Left lung (tissue), 4 donors: ENCODE measurements at regions not wholly inside any gene's neighbourhood (a gene's known extent, or its start where the extent isn't known, plus 50 kb on each side); places are given as distances from the start of the nearest gene placed in this dataset.

Experiments used
- ATAC-seq: fragments of 200-7000 bp; cut with Tn5 transposase; one replicate; pipeline ENCODE4 v1.9.1; 2020; ENCODE audit warnings: moderate library complexity
- DNase-seq, 4 donors: peaks; one replicate each; pipeline ENCODE4 v3.0.0-alpha.2; 2013 to 2020
- H3K27ac ChIP-seq, 2 donors: fragments of 200-600 bp; sonication (generic) in 1 of 2; one replicate each; pipeline versions ENCODE4 v1.5.0 to v1.8.0; 2020 to 2021
- H3K27me3 ChIP-seq, 2 donors: fragments of 200-600 bp; sonication (generic) in 1 of 2; one replicate each; pipeline versions ENCODE4 v1.5.0 to v1.8.0; 2020 to 2021
- H3K36me3 ChIP-seq, 2 donors: fragments of 200-600 bp; sonication (generic) in 1 of 2; one replicate each; pipeline versions ENCODE4 v1.5.0 to v1.8.0; 2020 to 2021
- H3K4me1 ChIP-seq, 2 donors: fragments of 200-600 bp; one replicate each; pipeline ENCODE4 v1.8.0; 2021
- H3K4me3 ChIP-seq, 2 donors: fragments of 200-600 bp; sonication (generic) in 1 of 2; one replicate each; pipeline versions ENCODE4 v1.5.0 to v1.8.0; 2020 to 2021; ENCODE audit warnings: mild to moderate bottlenecking in 1 of 2
- H3K9me3 ChIP-seq, 2 donors: fragments of 200-600 bp; sonication (generic) in 1 of 2; one replicate each; pipeline versions ENCODE4 v1.5.0 to v1.8.0; 2020 to 2021
- intact Hi-C, 2 donors: fragments of 100-400 bp; cut with DNase I; formaldehyde crosslinking; loops; one replicate each; pipeline versions ENCODE4 v1.11.2 to v1.14.2; 2022
- TF ChIP-seq, protein P1 (sequence below), 2 donors: fragments of 200-600 bp; sonication (generic) in 1 of 2; IDR thresholded peaks; one replicate each; pipeline versions ENCODE4 v1.5.0 to v1.8.0; 2021; ENCODE audit warnings: antibody characterized with exemption in 2 of 2
- donor health status: DM: no; HTN: yes; CAD: no.
- donor health status: DM: no; HTN: no; CAD: no.

DNA sequence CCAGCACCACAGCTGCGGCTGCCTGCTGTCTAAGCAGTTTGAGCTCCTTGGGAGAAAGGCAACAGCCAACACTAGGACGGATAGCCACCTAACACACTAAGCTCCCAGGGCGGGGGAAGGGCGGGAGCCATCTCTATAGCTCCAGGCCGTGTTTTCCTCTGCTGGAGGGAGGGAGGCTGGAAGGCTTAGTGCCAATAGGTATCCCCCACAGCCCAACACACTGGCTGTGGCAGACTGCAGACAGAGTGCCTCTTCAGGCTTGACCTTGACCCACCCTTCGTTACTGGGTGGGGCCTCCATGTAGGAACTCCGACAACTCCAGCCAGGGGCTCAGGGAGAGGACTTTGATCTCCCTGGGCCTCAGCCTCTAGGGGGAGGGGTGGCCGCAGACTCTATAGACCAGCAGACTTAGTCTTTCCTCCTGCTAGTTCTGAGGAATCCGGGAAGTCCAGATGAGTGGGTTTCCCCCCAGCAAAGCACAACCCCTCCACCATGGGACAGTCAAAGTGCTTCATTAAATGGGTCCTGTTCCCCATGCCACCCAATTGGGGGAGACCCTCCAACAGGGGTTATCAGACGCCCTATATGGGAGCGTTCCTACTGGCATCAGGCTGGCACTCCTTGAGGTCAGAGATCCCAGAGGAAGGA is 314.4 kb upstream of the MKI67 start:
- no peak overlapping the region for H3K27ac ChIP-seq

DNA sequence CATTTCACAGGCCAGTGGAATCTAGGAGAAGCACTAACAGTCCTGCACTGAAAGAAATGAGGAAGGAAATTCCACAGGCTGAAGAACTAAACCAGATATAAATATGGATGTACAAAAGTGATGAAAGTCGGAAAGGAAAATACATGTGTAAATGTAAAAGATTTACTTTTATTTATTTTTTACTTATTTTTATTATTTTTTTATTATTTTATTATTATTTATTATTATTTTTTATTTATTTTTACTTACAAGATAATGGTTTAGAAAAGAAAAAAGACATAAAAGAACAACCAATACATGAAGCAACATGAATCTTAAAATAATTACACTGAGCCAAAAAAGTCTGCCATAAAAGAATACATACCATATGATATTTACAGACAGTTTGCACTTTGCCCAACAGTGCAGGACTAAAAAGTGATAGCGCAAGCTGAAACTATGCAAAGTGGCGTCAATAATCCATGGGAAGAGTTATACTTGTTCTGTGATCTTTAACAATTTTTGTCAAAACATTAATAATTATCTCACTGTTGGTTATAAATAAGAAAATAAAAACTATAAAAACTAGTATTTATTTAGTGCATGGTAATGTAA is 317.8 kb upstream of the MKI67 start:
- intact Hi-C loops = no loop called here
- Histone ChIP-seq H3K4me1 (no peaks in the 10 kb centered on the region), H3K27me3 (peaks cover 0 to 20% of the 10 kb centered on the region in 2 donors), H3K36me3 (no peaks in the 10 kb centered on the region), H3K27ac (no peak overlapping the region), H3K9me3 (no peaks in the 10 kb centered on the region), H3K4me3 (no peak overlapping the region)
- no peak for ATAC-seq
- TF ChIP-seq, protein P1, sequence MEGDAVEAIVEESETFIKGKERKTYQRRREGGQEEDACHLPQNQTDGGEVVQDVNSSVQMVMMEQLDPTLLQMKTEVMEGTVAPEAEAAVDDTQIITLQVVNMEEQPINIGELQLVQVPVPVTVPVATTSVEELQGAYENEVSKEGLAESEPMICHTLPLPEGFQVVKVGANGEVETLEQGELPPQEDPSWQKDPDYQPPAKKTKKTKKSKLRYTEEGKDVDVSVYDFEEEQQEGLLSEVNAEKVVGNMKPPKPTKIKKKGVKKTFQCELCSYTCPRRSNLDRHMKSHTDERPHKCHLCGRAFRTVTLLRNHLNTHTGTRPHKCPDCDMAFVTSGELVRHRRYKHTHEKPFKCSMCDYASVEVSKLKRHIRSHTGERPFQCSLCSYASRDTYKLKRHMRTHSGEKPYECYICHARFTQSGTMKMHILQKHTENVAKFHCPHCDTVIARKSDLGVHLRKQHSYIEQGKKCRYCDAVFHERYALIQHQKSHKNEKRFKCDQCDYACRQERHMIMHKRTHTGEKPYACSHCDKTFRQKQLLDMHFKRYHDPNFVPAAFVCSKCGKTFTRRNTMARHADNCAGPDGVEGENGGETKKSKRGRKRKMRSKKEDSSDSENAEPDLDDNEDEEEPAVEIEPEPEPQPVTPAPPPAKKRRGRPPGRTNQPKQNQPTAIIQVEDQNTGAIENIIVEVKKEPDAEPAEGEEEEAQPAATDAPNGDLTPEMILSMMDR (IDR thresholded peaks at IDR 0.05) = no peak
- no peak for DNase-seq

More for the DNA sequence above, 314.4 kb upstream of the MKI67 start:
- Histone ChIP-seq H3K4me3 (no peak overlapping the region), H3K9me3 (no peaks in the 10 kb centered on the region), H3K27me3 (peaks cover 0 to 32% of the 10 kb centered on the region in 2 donors), H3K36me3 (no peaks in the 10 kb centered on the region), H3K4me1 (no peaks in the 10 kb centered on the region)
- intact Hi-C loops = no loop called here
- ATAC-seq = no peak
- TF ChIP-seq, protein P1 (IDR thresholded peaks at IDR 0.05) = no peak
- no peak for DNase-seq

DNA sequence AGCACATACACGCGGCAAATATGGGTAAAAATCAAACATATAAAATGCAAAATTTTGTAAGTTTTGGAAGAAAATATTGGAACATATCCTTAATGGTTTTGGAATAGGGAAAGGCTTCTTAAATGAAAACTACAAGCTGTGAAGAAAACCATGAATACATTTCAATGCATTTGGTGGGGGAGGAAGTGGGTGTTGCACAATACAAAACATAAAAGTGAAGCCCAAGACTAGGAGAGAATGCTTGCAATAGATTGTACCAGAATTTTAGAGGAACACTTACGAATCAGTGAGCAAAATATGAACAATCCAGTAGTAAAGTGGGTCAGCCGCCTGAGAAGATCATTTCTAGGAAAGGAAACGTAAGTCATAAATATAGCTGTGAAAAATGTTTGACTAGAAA is 322.6 kb upstream of the MKI67 start:
- intact Hi-C loops = no loop called here
- Histone ChIP-seq H3K4me1 (no peaks in the 10 kb centered on the region), H3K27me3 (no peaks in the 10 kb centered on the region), H3K36me3 (no peaks in the 10 kb centered on the region), H3K9me3 (no peaks in the 10 kb centered on the region), H3K27ac (no peak overlapping the region), H3K4me3 (no peak overlapping the region)
- DNase-seq (no peak), ATAC-seq (no peak)
- TF ChIP-seq, protein P1 (IDR thresholded peaks at IDR 0.05) = no peak

DNA sequence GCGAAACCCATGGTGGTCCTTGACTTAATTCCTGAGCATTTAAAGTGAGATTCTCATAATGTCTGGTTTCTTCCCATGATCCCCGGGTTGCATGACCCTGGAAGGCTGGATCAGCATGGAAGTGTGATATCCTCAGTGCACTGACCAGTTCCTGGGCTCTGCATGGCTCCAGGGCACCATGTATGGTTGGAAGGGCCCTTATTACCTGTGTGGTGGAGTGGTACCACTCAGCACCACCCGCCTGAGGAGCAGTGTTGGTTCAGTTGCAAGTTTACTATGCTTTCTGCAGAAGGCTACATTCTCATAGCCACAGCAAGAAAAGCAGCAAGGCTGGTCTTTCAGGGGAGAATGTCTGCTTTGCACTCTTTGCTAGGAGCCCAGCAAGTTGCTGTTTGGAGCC is 325.7 kb upstream of the MKI67 start:
- no peaks in the 10 kb centered on the region for H3K4me1 ChIP-seq
- ATAC-seq (no peak), DNase-seq (no peak)
- no peaks in the 10 kb centered on the region for H3K36me3 ChIP-seq
- H3K9me3 ChIP-seq = no peaks in the 10 kb centered on the region
- intact Hi-C loops = no loop called here
- TF ChIP-seq, protein P1 (IDR thresholded peaks at IDR 0.05) = no peak
- H3K27me3 ChIP-seq = no peaks in the 10 kb centered on the region
- no peak overlapping the region for H3K27ac ChIP-seq
- H3K4me3 ChIP-seq = no peak overlapping the region

DNA sequence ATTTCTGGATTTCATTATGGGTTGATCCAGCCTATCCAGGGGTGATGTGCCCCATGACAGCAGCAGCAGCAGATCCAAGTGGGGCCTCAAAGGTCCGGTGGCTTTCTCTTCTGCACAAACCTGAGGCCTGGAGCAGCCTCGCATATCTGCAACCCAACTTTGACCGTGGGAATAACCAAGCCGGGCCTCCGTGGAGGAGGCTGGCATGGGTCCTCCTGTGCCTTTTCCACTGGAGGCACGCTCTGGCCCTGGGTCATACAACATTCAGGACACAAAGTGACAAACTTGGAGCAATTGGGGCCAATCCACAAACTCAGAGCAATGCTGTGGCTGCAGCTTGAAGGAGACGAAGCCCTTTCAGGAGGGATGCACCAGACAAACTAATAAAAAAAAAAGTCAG is 330.0 kb upstream of the MKI67 start:
- intact Hi-C loops = no loop called here
- H3K9me3 ChIP-seq = no peaks in the 10 kb centered on the region
- H3K27me3 ChIP-seq = no peaks in the 10 kb centered on the region
- ATAC-seq (no peak), DNase-seq (peak in 1 of 4 donors; percentile 37)
- no peaks in the 10 kb centered on the region for H3K36me3 ChIP-seq
- no peak overlapping the region for H3K27ac ChIP-seq
- H3K4me3 ChIP-seq = no peak overlapping the region
- H3K4me1 ChIP-seq = no peaks in the 10 kb centered on the region
- TF ChIP-seq, protein P1 (IDR thresholded peaks at IDR 0.05) = no peak
